Uterus (tissue), 2 donors: ENCODE measurements at regions not wholly inside any gene's neighbourhood (a gene's known extent, or its start where the extent isn't known, plus 50 kb on each side); places are given as distances from the start of the nearest gene placed in this dataset.

Experiments used
- POLR2A ChIP-seq, 2 donors: fragments of 450-650 bp; IDR thresholded peaks; one replicate each; pipeline ENCODE4 v1.6.1; 2016; ENCODE audit warnings: antibody characterized with exemption in 2 of 2, mild to moderate bottlenecking in 1 of 2, moderate library complexity in 1 of 2
- TF ChIP-seq, protein P1 (sequence below), 4 experiments: fragments of 200-600 bp in 2 of 4; fragments of 450-650 bp in 2 of 4; sonication (generic) in 2 of 4; IDR thresholded peaks; one replicate each; pipeline ENCODE4 v1.5.1; 2016 to 2019; ENCODE audit warnings: antibody characterized with exemption in 4 of 4, mild to moderate bottlenecking in 2 of 4, moderate library complexity in 1 of 4

DNA sequence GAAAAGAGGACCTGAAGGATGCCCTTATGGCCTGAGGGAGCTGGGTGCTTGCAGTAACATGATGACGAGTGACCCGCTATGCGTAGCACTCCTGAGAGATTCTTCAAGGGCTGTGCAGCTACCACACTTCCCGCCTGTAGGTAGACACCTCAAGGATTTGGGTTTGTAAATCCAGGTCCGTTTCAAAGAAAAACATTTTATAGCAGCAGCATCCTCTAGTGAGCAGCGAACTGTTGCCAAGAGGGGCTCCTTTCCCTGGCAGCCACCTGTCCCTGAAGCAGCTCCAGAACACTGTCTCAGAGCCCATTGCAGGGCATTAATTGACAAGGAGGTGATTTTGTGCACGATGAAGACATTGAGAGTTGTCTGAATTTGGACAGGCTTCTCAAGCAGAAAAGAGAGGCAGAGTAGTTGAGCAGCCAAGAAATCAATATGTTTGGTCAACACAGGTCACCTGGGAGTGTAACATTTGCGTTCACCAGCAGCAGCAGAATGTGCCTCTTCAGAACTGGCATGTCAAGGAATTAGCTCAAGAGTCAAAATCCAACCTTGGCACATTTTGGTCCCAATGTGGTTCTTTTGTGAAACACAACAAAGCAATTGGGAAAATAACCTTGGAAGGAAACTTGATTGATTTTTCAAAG, 209.8 kb upstream of the MTNR1B start:
- TF ChIP-seq, protein P1, sequence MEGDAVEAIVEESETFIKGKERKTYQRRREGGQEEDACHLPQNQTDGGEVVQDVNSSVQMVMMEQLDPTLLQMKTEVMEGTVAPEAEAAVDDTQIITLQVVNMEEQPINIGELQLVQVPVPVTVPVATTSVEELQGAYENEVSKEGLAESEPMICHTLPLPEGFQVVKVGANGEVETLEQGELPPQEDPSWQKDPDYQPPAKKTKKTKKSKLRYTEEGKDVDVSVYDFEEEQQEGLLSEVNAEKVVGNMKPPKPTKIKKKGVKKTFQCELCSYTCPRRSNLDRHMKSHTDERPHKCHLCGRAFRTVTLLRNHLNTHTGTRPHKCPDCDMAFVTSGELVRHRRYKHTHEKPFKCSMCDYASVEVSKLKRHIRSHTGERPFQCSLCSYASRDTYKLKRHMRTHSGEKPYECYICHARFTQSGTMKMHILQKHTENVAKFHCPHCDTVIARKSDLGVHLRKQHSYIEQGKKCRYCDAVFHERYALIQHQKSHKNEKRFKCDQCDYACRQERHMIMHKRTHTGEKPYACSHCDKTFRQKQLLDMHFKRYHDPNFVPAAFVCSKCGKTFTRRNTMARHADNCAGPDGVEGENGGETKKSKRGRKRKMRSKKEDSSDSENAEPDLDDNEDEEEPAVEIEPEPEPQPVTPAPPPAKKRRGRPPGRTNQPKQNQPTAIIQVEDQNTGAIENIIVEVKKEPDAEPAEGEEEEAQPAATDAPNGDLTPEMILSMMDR (IDR thresholded peaks at IDR 0.05) = no peak
- TF ChIP-seq POLR2A (IDR thresholded peaks at IDR 0.05) = no peak
